KBM-7 (cell line): ENCODE measurements at regions not wholly inside any gene's neighbourhood (a gene's known extent, or its start where the extent isn't known, plus 50 kb on each side); places are given as distances from the start of the nearest gene placed in this dataset.
"Not testable (repeated sequence)": the region's sequence is repeated elsewhere in the genome, so short reads cannot be mapped to it uniquely, and the experiment has no call there.

Experiments
- DNase-seq: peaks from one replicate; pipeline ENCODE4 v3.0.0-alpha.2; 2015
- in situ Hi-C: fragments of 300-500 bp; cut with MboI; formaldehyde crosslinking; loops from 2 replicates; pipeline ENCODE4 v1.14.3; 2020; ENCODE audit warnings: low sequenced_read_pairs, low pct_unique_long_range_greater_than_20kb, mixed read lengths

GRCh38 chr14:49946320-49947141 is 53.6 kb downstream of the ARF6 start:
- DNase-seq, result no peak
- in situ Hi-C loops, result no loop called here

- in situ Hi-C loops, result no loop called here
Observed at GRCh38 chr14:49947506-49947905, 54.6 kb downstream of the ARF6 start.

DNA sequence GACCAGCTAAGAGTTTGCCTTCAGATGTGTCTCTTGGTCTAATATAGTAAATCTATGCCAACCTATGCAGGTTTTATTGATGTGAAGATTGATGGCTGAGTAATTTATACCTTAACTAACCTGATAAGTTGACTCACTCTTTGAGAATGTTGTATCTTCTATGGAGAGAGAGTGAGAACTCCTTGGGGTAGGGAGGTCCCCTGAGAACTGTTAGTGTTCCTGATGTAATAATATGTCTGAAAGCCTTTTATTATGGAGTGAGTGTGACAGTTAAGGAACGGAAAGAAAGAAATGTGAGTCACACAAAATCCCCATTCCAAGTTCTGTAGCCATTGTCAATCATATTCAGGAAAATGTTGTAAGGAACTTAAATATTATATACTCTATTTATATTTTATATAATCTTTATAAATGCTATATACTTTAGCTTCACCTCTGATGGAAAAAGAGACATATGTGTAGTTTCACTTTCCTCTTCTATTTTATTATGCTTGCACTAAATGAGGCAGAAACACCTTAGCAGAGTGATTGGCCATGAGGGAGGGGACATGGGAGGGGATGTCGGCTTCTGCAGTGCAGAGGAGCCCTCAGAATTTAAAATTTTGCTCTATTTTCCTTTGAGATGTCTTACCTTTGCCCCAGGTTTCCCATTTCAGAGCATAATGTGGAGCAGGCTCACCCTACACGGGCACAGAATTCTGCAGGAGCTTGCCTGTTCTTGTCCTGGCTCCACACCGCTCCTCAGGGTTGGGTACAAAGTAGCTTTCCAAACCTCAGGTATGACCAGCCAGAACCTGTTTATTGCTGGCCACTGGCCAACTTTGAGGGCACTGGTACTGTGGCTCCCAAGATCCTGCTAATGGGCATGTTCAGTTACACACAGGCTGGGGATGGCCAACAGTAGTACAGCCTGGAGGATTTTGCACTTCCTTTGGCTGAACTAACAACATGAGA is 57.7 kb downstream of the ARF6 start:
- in situ Hi-C loops, result no loop called here
- DNase-seq, result no peak

More at GRCh38 chr14:49947506-49947905, 54.6 kb downstream of the ARF6 start:
- no peak for DNase-seq

DNA sequence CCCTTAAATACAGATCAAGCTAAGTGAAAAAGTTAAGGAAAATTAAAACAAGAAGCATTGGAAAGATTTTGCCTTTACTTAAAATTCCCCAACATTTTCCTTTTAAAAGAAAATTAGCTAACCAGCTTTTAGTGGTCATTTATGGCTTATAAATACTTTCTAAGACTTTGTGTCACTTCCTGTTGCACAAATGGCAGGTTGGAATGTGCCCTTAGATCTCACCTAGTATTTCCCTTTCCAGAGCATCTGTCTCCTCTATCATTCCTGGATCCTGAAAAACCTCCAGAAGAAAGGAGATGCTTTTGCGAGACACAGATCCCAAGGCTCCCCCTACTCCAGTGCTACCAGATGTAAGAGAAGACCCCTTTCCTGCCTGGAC is 58.3 kb downstream of the ARF6 start:
- DNase-seq, result no peak
- in situ Hi-C loops, result no loop called here

DNA sequence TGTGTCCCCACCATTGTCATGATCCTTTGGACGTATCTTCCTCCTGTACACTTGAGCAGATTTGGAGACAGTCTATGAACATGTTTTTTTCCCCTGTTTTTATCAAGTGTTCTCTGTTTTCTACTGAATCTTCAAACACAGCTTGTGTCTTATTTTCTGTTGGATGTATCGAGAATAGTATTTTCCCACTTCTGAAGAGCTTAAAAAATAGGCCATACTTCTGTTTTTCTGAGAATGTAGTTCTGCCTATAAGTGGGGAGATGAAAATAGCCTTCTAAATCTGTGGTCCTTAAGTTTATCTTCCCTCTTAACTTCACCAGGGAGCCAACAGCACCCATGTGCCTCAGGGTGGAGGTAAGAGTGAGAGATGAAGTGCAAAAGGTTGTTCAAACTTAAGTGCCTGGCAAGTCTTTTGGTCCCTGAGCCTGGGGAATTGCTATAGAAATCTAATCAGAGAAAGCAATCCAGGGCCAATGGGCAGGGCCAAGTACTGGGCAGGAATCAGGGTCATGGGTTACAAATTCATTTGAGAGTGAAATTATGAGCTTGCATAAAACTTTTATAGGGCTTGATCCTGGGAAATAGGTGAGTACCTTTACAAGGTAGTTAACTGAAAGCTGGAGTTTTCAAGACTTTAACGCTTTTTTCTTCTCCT is 58.9 kb downstream of the ARF6 start:
- DNase-seq, result no peak
- in situ Hi-C loops, result no loop called here

DNA sequence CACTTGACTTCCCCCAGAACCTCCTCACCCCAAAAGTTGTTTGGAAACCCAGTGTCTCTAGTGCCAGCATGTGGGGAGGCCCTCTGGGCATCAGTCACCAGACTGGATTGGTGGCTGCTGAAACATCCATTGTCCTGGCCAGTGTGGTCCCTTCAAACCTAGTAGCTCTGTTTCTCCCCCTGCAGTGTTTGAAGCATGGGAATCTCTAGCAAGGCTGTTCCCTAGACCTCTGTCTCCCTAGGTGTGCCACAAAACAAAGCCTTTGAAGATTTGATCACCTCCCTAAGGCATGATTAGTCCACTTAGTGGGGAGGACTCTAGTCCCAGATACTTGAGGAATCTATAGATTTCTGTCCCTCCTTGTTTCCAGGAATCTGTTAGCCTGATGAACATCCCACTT is 60.3 kb downstream of the ARF6 start:
- in situ Hi-C loops, result no loop called here
- DNase-seq, result no peak

DNA sequence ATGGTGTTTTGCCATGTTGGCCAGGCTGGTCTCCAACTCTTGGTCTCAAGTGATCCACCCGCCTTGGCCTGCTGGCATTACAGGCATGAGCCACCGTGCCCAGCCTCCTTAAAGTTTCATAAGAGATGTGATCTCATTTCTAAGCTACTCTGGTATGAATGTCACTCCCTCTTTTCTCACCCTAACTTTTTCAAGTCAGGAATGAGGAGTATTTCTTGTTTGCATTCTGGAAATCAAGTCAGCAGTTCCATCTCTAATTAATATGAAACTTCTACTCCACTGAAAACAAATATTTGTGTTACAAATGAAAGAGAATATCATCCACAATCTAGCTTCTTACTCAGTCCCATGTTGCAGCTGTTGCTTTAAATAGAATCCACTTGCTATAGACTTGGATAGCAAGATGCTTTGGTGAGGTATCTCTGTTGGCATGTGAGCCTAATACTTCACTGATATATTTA is 61.3 kb downstream of the ARF6 start:
- in situ Hi-C loops, result no loop called here
- DNase-seq, result no peak

DNA sequence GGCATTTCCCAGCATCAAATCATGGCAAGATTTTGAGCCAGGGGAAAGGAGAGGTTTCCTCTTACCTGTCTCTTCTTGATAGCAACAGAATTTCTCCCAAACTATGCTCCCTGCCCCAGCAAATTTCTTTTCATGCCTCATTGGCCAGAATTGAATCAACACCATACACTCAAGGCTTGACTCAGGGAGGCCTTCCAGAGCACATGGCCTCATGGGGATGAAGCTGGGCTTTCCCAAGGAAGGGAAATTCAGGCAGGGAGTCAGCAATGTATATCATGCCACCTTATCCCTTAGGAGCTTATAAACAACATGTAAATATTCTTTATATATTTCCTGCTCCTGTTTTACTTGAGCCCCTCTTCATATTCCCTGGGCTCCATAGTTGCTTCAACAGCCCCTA is 62.1 kb downstream of the ARF6 start:
- in situ Hi-C loops, result no loop called here
- no peak for DNase-seq

DNA sequence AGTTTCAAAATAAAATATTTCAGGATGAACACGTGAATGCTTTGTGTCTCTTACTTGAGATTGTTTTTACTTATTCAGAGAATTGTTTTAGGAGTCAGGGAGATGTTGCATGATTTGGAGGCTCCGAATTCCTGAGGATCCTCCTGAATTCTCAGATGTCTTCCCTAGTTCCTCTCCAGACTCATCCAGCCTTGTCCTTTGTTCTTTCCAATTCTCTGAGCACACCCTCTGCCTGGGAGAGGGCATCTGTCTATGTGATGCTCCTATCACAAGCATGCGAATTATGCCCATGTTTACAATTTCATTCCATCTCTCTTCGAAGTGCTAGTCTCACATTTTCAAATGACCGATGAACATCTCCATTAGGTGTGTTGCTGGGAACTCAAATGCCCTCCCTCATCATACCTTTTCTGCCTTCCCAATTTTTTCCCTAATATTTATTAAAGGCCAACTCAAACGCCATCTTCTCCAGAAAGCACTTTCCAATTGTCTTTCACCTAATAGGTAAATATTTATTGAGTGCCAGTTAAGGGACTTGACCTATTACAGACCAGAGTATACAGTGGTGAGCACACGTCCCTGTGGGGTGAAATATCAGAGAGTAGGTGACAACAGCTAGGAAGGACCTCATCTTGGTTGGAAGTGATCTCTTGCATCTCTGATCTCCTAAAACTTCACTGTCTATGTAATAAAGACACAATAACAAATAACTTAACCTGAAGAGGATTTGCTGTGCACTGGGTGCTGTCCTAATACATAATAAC is 64.4 kb downstream of the ARF6 start:
- in situ Hi-C loops, result no loop called here
- no peak for DNase-seq

DNA sequence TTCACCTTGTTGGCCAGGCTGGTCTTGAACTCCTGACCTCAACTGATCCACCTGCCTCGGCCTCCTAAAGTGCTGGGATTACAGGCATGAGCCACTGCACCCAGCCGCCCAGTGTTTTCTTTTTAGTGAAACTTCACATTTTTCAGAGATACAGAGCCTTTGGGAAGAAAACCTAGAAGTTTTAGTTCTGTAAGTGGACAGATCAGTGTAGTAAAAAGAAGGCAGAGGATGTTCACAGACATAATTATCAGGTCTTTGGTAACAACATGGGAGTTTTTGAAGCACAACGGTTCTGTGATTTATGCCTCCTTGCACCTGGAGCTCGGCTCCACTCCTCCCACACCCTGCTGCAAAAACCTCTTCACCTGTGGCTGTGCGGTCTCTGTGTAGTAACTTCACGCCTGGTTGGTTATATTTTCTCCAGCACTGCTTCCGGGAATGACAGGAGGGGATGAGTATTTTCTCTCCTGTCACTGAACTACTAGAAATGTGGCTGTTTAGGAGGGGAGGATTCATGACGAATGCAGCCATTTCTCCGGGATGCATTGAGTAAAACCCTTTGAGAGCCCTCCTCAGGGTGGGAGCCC is 67.0 kb downstream of the ARF6 start:
- in situ Hi-C loops, result no loop called here
- DNase-seq, result no peak

- in situ Hi-C loops, result no loop called here
- no peak for DNase-seq
Observed at GRCh38 chr14:49960453-49960852, 67.6 kb downstream of the ARF6 start.

DNA sequence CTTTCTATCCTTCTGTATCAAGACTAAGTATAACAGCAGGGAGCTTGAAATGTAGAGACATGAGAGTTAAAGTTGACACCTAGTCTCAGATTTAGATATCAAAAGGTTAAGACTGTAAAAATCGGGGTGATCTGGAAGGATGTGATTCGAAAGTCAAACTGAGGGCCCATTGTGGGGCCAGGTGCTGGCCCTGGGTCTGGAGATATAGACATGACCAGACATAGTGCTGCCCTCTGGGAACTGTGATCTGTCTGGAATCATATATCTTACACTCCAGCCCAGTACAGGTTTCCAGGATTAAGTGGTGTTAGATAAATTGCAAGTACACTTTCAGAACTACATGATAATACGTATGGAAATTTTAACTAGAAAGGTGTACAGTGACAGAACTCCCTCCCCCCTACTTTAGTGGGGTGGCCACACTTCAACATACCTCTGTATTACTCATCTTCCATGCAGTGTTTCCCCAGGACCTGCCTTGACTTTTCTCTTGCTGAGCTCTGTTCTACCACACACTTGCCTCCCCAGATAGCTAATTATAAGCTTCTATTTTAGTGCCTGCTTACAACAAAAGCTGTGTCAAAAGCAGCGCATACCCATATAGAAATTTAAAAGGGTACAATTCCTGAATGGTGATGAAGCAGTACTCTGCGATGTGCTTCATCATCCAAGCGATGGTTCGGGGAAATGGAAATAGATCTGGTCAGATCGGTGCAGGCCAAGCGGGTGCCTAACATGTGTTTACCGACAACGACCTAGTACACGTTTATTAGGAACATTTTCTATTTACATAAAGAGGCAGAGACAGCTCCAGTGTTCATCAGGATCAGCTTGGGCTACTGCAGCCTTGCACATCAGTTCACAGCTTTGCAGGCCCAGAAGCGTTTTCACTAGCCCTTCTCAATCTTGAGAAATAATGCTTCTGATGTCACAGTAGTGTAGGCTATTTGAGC is 68.7 kb downstream of the ARF6 start:
- DNase-seq, result no peak
- in situ Hi-C loops, result no loop called here

DNA sequence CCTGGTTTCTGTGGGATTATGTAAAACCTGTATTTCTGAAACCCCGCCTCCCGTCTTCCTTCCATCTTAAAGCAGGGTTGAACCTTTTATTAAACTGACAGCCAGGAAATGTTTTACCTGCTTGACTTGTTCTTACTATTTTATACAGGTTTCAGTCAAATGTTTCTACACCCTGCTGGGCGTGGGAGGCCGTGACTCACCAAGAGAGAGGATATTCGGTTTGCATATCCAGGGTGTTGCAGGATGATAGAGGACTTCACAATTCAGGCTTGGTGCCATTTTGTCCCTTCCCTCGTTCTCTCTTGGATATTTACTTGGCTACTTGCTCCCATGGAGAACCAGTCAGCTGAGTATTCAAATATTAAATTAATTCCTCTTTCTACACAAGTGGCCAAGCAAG is 69.7 kb downstream of the ARF6 start:
- DNase-seq, result no peak
- in situ Hi-C loops, result no loop called here

- in situ Hi-C loops, DNase-seq: not testable (repeated sequence)
Observed at GRCh38 chr14:49965068-49965651, 72.3 kb downstream of the ARF6 start.

- in situ Hi-C loops, result no loop called here
- no peak for DNase-seq
Observed at GRCh38 chr14:49966304-49966809, 73.5 kb downstream of the ARF6 start.

GRCh38 chr14:49966971-49967630 is 74.2 kb downstream of the ARF6 start:
- in situ Hi-C loops, result no loop called here
- DNase-seq, result no peak

DNA sequence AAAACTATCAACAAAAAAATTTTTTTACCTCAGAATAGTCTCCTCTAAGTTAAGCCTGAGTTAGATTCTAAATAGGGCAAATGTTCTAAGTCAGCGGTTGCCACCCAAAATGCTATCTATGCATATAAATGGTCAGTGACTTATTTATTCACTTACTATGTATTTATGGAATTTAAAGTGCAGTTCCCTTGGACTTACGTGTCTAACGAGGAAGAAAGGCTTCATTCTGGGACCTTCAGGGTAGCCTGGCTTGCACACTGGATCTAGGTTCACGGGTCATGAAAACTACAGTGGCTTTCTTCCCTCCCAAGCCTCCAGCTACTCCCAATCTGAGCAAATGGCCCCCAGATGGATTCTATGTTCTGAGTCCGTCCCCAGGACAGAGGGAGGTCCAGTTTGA is 77.1 kb downstream of the ARF6 start:
- in situ Hi-C loops, result no loop called here
- no peak for DNase-seq
